SK-N-SH treated with all-trans-retinoic acid at 6 μM for 48 hours (cell line): ENCODE measurements at regions not wholly inside any gene's neighbourhood (a gene's known extent, or its start where the extent isn't known, plus 50 kb on each side); places are given as distances from the start of the nearest gene placed in this dataset.

Experiments
- ATAC-seq: fragments of 200-7000 bp; cut with Tn5 transposase; 3 replicates; pipeline ENCODE4 v1.9.1; 2020; ENCODE audit warnings: mild to moderate bottlenecking, moderate library complexity
- BACH2 ChIP-seq: fragments of 250-450 bp; sonication (Bioruptor Pico); IDR thresholded peaks from 2 replicates; pipeline ENCODE4 v1.9.0; 2021; ENCODE audit warnings: mild to moderate bottlenecking, borderline replicate concordance
- CSDC2 ChIP-seq: fragments of 250-450 bp; sonication (Bioruptor Pico); IDR thresholded peaks from 2 replicates; pipeline ENCODE4 v1.5.0; 2020; ENCODE audit warnings: mild to moderate bottlenecking, moderate library complexity
- GLIS3 ChIP-seq: fragments of 250-450 bp; sonication (Bioruptor Pico); IDR thresholded peaks from 2 replicates; pipeline ENCODE4 v1.5.0; 2020; ENCODE audit warnings: mild to moderate bottlenecking, moderate library complexity
- ISL1 ChIP-seq: fragments of 250-450 bp; sonication (Bioruptor Pico); IDR thresholded peaks from 2 replicates; pipeline ENCODE4 v2.1.2; 2022; ENCODE audit warnings: mild to moderate bottlenecking, moderate library complexity
- OSR1 ChIP-seq: fragments of 250-450 bp; sonication (Bioruptor Pico); IDR thresholded peaks from 2 replicates; pipeline ENCODE4 v1.8.0; 2022; ENCODE audit warnings: moderate library complexity, mild to moderate bottlenecking, inconsistent platforms
- PPARA ChIP-seq: fragments of 250-450 bp; sonication (Bioruptor Pico); IDR thresholded peaks from 2 replicates; pipeline ENCODE4 v1.5.0; 2020; ENCODE audit warnings: mild to moderate bottlenecking, borderline replicate concordance
- RARB ChIP-seq: fragments of 250-450 bp; sonication (Bioruptor Pico); IDR thresholded peaks from 2 replicates; pipeline ENCODE4 v1.8.0; 2021; ENCODE audit warnings: mild to moderate bottlenecking, moderate library complexity
- TOX ChIP-seq: fragments of 250-450 bp; sonication (Bioruptor Pico); IDR thresholded peaks from 2 replicates; pipeline ENCODE4 v1.8.0; 2021; ENCODE audit warnings: mild to moderate bottlenecking, moderate library complexity, borderline replicate concordance
- ZNF565 ChIP-seq: fragments of 450-650 bp; formaldehyde crosslinking; conservative IDR thresholded peaks from 2 replicates; pipeline ENCODE4 v1.5.0; 2020; ENCODE audit warnings: low read depth, mild to moderate bottlenecking, moderate library complexity
- ZNF70 ChIP-seq: fragments of 450-650 bp; formaldehyde crosslinking; IDR thresholded peaks from 2 replicates; pipeline ENCODE4 v1.5.0; 2020; ENCODE audit warnings: mild to moderate bottlenecking, moderate library complexity
- ZNF8 ChIP-seq: fragments of 450-650 bp; formaldehyde crosslinking; IDR thresholded peaks from 2 replicates; pipeline ENCODE4 v1.5.0; 2020; ENCODE audit warnings: mild to moderate bottlenecking, moderate library complexity
- TF ChIP-seq, protein P1 (sequence below): fragments of 250-450 bp; sonication (Bioruptor Pico); IDR thresholded peaks from 2 replicates; pipeline ENCODE4 v1.8.0; 2020; ENCODE audit warnings: mild to moderate bottlenecking, moderate library complexity, borderline replicate concordance
- TF ChIP-seq, protein P2 (sequence below): fragments of 250-450 bp; sonication (Bioruptor Pico); IDR thresholded peaks from 2 replicates; pipeline ENCODE4 v1.5.1; 2020; ENCODE audit warnings: low read depth, mild to moderate bottlenecking, moderate library complexity
- TF ChIP-seq, protein P3 (sequence below): fragments of 250-450 bp; sonication (Bioruptor Pico); IDR thresholded peaks from 2 replicates; pipeline ENCODE4 v1.5.1; 2021; ENCODE audit warnings: mild to moderate bottlenecking, moderate library complexity

DNA sequence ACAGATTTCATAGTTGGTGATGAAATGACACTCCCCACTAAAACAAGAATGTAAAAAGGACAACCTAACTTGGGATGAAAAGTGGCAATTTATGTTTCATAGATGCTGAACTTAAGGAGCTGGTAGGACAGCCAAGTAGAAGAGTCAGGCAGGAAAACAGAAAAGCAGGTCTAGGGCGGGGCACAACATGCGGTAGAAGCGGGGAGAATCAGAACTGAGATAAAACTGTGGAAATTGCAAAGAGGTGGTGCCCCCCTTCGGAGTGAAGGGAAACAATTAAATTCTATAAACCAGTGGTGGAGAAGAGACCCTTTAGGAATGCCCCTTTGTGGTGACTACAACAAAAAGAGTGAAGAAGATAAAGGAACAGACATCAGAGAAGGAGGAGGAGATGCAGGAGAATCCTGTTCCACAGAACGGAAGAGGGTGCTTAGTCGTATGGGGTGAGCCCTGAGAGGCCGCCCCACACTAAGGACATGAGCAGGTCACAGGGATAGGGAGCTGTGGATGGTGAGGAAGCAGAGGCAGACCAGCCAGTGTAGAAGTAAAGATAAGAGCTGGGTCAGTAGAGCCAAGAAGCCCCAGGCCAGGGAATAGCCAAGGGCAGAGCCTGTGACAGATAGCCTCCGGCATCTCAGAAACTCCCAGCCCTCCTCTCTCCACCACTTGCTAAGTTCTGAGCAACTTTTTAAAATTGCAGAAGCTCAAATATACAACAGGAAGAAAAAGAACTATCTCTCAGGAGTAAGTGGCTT is 100.3 kb upstream of the DOCK9 start:
- no peak for ATAC-seq
- no peak for TF ChIP-seq ZNF8 (CRISPR knock-in tag)

DNA sequence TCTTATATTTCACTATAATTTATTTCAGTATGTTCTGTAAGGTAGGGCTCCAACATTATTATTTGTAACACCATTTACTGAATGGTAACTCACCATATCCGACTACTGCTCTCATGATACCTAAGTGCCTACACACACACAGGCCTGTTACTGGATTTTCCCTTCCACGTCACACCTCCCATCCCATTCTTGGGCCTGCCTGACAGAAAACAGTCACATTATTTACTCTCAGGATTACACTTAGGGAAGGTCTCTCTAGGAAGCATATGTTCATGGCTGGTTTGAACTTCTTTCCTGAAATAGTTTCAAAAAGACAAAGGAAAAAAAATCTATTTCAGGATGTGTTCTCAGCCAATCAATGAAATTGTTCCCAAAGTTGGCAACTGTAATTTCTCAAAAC is 102.3 kb upstream of the DOCK9 start:
- ATAC-seq = no peak
- no peak for TF ChIP-seq OSR1 (CRISPR knock-in tag)

DNA sequence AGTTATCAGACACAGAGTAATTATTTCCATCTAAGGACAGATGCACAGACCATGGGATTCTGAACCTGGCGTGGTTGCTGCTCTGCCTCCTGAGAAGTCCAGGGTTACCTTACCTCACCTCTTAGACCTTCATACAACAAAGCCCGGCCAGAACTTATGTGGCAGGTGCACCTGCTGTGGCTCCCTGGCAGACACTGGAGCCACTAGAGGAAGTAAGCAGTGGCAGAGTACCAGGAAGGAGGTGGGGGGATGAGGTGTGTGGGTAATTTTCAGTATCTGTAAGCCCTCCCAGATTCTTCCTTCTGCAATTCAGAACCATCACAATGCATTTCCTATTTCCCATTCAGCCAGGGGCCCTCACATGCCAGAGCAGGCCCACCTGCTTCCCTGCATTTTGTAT is 106.1 kb upstream of the DOCK9 start:
- ATAC-seq = no peak
- TF ChIP-seq, protein P1, sequence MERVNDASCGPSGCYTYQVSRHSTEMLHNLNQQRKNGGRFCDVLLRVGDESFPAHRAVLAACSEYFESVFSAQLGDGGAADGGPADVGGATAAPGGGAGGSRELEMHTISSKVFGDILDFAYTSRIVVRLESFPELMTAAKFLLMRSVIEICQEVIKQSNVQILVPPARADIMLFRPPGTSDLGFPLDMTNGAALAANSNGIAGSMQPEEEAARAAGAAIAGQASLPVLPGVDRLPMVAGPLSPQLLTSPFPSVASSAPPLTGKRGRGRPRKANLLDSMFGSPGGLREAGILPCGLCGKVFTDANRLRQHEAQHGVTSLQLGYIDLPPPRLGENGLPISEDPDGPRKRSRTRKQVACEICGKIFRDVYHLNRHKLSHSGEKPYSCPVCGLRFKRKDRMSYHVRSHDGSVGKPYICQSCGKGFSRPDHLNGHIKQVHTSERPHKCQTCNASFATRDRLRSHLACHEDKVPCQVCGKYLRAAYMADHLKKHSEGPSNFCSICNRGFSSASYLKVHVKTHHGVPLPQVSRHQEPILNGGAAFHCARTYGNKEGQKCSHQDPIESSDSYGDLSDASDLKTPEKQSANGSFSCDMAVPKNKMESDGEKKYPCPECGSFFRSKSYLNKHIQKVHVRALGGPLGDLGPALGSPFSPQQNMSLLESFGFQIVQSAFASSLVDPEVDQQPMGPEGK (CRISPR knock-in tag) = no peak
- TF ChIP-seq ZNF565 (CRISPR knock-in tag) (no peak), PPARA (no peak), RARB (CRISPR knock-in tag) (no peak), CSDC2 (CRISPR knock-in tag) (no peak), ISL1 (CRISPR knock-in tag) (no peak), BACH2 (no peak), TOX (CRISPR knock-in tag) (no peak), OSR1 (CRISPR knock-in tag) (no peak), GLIS3 (no peak)
- TF ChIP-seq, protein P2, sequence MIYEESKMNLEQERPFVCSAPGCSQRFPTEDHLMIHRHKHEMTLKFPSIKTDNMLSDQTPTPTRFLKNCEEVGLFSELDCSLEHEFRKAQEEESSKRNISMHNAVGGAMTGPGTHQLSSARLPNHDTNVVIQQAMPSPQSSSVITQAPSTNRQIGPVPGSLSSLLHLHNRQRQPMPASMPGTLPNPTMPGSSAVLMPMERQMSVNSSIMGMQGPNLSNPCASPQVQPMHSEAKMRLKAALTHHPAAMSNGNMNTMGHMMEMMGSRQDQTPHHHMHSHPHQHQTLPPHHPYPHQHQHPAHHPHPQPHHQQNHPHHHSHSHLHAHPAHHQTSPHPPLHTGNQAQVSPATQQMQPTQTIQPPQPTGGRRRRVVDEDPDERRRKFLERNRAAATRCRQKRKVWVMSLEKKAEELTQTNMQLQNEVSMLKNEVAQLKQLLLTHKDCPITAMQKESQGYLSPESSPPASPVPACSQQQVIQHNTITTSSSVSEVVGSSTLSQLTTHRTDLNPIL = no peak
- TF ChIP-seq, protein P3, sequence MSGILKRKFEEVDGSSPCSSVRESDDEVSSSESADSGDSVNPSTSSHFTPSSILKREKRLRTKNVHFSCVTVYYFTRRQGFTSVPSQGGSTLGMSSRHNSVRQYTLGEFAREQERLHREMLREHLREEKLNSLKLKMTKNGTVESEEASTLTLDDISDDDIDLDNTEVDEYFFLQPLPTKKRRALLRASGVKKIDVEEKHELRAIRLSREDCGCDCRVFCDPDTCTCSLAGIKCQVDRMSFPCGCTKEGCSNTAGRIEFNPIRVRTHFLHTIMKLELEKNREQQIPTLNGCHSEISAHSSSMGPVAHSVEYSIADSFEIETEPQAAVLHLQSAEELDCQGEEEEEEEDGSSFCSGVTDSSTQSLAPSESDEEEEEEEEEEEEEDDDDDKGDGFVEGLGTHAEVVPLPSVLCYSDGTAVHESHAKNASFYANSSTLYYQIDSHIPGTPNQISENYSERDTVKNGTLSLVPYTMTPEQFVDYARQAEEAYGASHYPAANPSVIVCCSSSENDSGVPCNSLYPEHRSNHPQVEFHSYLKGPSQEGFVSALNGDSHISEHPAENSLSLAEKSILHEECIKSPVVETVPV (CRISPR knock-in tag) = no peak

DNA sequence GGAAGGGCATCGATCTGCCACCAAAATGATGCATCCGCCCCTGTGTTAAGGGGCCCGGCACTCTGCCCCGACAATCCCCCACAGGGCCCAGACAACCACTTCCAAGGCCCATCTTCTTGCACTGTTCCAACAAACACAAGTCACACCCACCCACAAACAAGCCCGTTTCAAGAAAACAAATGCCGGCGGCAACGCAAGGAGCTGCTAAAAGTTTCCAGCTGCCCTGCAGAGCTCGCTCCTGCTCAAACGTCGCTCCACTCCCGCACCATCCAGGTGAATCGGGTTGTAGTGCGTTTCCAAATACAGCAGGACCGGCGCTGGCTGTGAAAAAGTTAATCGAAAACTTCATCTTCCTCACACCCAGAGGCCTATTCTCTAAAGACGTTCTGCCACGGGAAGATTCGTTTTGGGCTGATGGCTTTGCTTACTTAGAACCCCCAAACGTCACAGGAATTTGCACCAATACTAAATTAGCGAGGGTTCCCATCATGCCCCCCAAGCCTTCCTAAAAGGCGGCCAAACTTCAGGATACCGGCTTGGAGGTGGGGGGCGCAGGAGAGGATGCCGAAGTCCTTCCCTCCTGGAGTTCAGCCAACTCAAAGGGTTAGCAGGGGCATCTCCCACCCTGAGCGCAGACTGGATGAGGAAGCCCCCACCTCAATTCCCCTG is 107.4 kb upstream of the DOCK9 start:
- no peak for ATAC-seq
- TF ChIP-seq RARB (CRISPR knock-in tag) = no peak
- TF ChIP-seq, protein P2 = no peak

DNA sequence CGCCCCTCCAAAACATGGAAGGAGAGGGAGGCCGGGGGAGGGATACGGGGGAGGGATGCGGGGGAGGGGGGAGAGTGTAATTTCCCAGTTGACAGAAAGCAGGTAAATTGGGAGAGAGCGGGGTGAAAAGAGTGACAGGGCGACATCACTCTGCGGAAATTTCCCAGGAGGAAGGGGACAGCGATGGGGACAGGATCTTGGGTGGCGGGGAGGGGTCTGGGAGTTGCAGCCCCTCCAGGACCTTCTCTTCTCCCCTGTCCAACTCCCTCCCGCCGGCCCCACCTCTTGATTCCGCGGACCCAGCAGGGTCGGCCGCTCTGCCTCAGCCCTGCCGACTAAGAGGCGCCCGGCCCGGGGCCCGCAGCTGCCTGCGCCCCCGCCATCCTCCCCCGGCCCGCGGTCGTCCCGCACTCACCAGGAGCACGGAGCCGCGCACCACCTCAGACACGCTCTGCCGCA is 108.0 kb upstream of the DOCK9 start:
- no peak for TF ChIP-seq ZNF70 (CRISPR knock-in tag)
- no peak for TF ChIP-seq GLIS3
- TF ChIP-seq, protein P1 (CRISPR knock-in tag) = no peak
- no peak for ATAC-seq
